ENCODE measurements at regions not wholly inside any gene's neighbourhood (a gene's known extent, or its start where the extent isn't known, plus 50 kb on each side); places are given as distances from the start of the nearest gene placed in this dataset.

DNA sequence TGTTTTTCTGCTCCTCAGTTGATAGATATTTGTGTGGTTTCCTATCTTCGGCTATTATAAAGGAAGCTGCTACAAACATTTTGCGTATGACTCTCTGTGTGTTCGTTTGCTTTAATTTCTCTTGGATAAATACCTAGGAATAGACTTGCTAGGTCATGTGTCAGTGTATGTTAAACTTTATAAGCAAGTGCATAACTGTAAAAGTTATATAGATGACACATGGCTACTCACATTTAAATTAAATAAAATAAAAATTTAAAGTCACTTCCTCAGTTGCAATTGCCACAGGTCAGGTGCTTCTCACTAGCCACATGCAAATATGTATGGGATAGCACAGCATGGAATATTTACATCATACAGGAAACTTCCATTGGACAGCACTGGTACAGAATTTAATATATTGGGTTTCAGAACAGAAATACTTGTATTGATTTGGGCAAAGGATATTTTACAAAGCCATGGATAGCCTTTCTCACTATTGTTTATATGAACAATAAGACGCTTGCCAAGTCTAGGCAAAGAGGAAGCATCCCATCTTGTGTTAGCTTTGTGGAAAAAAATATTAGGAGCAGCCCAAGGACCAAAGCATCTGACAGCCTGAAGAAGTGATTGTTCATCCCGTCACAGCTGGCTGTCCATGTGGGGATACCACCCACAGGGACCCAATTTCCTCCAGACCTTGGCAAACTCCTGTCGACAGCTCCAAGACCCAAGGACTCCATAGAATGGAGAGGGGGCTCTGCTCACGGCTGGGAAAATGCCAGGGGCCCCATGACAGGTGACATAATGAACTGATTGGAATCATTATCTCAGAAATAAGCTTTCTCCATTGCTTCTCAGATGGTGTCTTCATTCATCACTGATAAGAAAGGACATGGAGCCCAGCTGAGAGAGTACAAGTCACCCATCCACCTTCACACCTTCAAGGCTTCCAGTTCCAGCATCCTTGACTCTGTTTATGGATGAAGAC is 196.7 kb downstream of the SH3BP4 start:
- H3K27ac Mint-ChIP-seq: no peak overlapping the region
- H3K9me3 Mint-ChIP-seq: no peaks in the 10 kb centered on the region
- no peak for DNase-seq
- no peaks in the 10 kb centered on the region for H3K36me3 Mint-ChIP-seq
- CTCF ChIA-PET: no interaction called here
- H3K27me3 Mint-ChIP-seq: peaks cover 14% of the 10 kb centered on the region
- H3K4me3 Mint-ChIP-seq: no peak overlapping the region
- no peaks in the 10 kb centered on the region for H3K4me1 Mint-ChIP-seq

DNA sequence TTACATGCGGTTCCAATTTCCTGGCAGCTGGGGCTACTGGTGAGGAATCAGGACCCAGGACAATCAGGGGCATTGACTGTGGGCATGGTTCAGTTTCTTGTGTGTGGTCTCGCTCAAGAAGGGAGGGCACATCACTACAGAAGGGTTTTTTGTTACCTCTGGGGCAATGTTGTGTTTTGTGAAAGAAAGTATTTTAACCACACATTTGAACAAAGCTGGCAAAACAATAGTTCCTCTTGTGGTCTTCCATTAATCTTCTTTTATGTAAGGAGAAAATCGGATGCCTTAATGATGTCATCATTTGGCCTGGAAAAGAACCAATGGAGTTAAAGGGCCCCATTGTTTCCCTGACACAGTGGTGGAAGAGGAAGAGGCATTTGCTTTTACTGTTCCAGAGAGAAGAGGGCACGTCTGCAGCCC is 197.4 kb downstream of the SH3BP4 start:
- Mint-ChIP-seq H3K4me3 (no peak overlapping the region), H3K36me3 (no peaks in the 10 kb centered on the region), H3K9me3 (no peaks in the 10 kb centered on the region), H3K27me3 (peaks cover 14% of the 10 kb centered on the region), H3K27ac (no peak overlapping the region), H3K4me1 (no peaks in the 10 kb centered on the region)
- CTCF ChIA-PET: no interaction called here
- no peak for DNase-seq

DNA sequence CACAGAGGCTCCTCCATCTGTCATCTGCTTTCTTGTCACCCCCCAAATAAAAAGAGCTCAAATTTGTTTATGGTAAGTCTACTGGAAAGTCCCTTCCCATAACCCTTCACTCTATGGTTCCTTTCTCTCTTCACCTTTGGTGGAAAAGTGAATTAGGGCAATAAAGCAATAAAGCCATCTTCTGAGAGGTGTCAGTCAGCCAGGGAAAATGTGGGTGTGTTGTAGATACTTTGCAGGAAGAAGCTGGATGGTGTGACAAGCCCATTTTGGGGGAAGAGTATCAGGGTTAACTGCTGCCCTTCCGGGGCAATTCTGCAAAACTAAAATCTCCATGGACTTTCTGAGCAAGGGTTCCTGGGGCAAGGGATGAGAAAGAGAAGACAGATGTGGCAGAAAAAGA is 197.9 kb downstream of the SH3BP4 start:
- H3K27me3 Mint-ChIP-seq: peaks cover 14% of the 10 kb centered on the region
- H3K4me1 Mint-ChIP-seq: no peaks in the 10 kb centered on the region
- no peak overlapping the region for H3K4me3 Mint-ChIP-seq
- no peak overlapping the region for H3K27ac Mint-ChIP-seq
- H3K36me3 Mint-ChIP-seq: no peaks in the 10 kb centered on the region
- CTCF ChIA-PET: no interaction called here
- no peak for DNase-seq
- no peaks in the 10 kb centered on the region for H3K9me3 Mint-ChIP-seq

DNA sequence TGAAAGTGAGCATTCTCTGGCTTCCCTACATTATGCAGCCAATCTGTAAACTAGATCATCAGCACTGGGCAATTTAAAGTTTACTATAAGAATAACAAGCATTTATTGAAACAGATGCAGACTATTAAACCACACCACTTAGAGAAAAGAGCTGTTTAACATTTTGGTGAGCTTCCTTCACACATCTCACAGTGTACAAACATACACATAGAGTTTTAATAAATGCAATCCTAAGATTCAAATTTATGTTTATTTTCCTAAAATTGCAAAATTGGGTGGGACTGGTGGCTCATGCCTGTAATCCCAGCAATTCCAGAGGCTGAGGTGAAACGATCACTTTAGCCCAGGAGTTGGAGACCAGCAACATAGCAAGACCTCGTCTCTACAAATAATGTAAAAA is 199.3 kb downstream of the SH3BP4 start:
- Mint-ChIP-seq H3K9me3 (no peaks in the 10 kb centered on the region), H3K36me3 (no peaks in the 10 kb centered on the region), H3K4me1 (no peaks in the 10 kb centered on the region), H3K4me3 (no peak overlapping the region), H3K27me3 (peaks cover 14% of the 10 kb centered on the region), H3K27ac (no peak overlapping the region)
- no peak for DNase-seq
- CTCF ChIA-PET: no interaction called here

DNA sequence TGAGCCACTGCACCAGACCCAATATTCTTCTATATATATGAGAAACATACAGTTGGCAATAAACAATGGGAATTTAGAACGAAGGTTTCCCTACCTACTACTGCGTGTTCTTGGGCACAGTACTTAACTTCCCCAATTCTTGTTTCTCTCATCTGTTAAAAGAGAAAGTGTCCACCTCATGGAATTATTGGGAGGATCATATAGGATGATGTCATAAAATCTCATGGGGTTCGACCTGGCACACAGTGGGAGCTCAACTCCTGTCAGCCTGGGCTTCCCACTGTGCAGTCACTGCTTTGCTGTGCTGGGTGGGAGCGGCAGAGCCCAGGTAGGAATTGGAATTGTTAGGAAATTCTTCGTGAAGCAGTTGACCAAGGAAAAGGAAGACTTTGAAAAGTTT is 203.3 kb downstream of the SH3BP4 start:
- H3K4me1 Mint-ChIP-seq: no peaks in the 10 kb centered on the region
- DNase-seq: no peak
- CTCF ChIA-PET: no interaction called here
- no peaks in the 10 kb centered on the region for H3K9me3 Mint-ChIP-seq
- H3K36me3 Mint-ChIP-seq: no peaks in the 10 kb centered on the region
- H3K4me3 Mint-ChIP-seq: no peak overlapping the region
- peaks cover 10% of the 10 kb centered on the region for H3K27me3 Mint-ChIP-seq
- no peak overlapping the region for H3K27ac Mint-ChIP-seq

DNA sequence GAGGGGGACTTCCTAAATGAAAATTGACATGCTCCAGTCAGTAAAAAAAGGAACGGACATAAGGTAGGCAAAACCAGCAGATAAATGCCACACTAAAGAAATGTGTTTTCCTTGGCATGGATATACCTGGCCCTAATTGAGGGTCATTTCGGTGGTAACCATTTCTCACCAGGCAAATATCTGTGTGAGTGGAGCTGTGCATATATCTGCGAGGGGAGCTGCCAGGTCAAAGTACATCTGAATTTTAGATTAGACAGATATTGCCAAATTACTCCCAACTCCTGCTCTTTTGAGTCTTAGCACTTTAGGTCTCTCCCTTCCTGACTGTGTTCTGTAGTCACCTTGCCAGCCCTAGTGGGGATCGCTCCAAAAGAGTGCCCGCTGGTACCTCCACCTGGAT is 204.2 kb downstream of the SH3BP4 start:
- H3K4me3 Mint-ChIP-seq: no peak overlapping the region
- H3K4me1 Mint-ChIP-seq: no peaks in the 10 kb centered on the region
- H3K36me3 Mint-ChIP-seq: no peaks in the 10 kb centered on the region
- CTCF ChIA-PET: no interaction called here
- H3K27me3 Mint-ChIP-seq: peaks cover 10% of the 10 kb centered on the region
- no peak for DNase-seq
- no peak overlapping the region for H3K27ac Mint-ChIP-seq
- no peaks in the 10 kb centered on the region for H3K9me3 Mint-ChIP-seq

DNA sequence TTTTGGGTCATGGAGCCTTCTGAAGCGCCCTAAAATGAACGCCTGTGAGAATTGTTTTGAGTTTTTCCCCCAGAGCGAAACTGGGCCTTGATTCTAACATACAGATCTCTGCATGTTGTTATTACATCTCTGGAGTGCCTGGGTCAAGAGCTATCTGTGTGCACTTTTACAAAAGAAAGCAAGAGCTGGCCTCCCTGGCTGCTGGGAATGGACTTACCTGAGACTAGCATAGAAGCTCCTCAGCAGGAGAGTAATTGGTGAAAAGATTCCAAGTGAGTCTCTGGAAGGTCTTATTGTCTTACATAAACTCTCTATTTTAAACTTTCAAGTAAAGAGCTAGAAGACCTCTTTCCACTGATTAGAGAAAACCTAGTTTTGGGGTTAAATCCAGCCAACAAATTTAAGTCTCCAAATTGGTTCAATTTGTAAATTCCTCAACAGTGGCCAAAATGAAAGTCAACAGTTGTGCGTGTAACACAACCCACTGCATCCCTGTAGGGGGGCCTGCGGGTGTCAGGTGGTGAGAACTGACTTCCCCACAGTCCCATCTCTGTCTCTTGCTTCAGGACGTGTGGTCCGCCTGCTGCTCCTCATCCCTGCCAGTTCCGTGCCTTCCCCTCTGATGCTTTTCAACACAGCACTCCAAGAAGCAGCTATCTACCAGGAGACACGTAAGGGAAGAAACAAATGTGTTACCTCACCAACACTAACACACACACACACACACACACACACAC is 206.1 kb downstream of the SH3BP4 start:
- H3K27me3 Mint-ChIP-seq: peaks cover 4% of the 10 kb centered on the region
- DNase-seq: no peak
- H3K36me3 Mint-ChIP-seq: no peaks in the 10 kb centered on the region
- CTCF ChIA-PET: no interaction called here
- no peak overlapping the region for H3K4me3 Mint-ChIP-seq
- H3K9me3 Mint-ChIP-seq: no peaks in the 10 kb centered on the region
- H3K27ac Mint-ChIP-seq: no peak overlapping the region
- no peaks in the 10 kb centered on the region for H3K4me1 Mint-ChIP-seq

DNA sequence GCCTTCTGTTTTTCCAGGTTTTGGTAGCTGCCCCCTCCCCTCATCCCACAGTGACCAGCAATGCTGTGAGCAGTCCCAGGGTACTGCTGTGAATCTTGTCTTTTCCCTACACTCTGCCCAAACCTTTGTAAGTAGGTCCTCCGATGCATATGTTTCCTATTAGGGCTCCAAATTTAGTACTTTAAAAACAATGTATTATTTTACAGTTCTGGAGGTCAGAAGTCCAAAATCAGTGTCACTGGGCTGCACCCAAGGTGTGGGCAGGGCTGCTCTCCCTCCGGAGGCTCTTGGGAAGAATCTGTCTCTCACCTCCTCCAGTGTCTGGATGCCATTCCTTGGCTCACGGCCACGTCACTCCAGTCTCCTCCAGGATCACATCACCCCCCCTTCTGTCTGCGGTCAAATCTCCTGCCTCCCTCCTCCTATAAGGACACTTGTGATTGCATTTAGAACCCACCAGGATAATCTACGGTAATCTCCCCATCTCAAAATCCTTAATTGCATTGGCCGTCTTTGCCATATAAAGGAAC is 208.5 kb downstream of the SH3BP4 start:
- CTCF ChIA-PET: no interaction called here
- Mint-ChIP-seq H3K4me1 (no peaks in the 10 kb centered on the region), H3K27me3 (peaks cover 4% of the 10 kb centered on the region), H3K4me3 (no peak overlapping the region), H3K36me3 (no peaks in the 10 kb centered on the region), H3K9me3 (no peaks in the 10 kb centered on the region), H3K27ac (no peak overlapping the region)
- DNase-seq: no peak

DNA sequence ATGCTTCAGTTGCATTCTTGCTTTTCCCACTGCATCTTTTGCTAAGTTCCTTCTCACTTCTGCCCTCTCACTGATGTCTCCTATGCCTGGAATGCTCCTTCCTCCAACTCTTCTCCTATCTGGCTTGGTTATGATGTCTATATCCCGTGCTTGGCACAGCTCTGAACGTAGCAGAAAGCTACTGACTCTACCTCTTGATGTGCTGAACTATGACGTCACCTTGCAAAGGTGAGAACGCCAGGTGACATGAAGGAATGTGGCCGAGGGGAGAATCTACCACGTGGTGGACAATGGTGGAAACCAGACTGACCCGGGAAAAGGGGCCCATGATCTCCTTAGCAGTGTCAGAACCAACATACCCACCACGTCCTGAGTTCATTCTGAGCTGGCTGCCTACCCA is 209.7 kb downstream of the SH3BP4 start:
- Mint-ChIP-seq H3K36me3 (no peaks in the 10 kb centered on the region), H3K27me3 (peaks cover 4% of the 10 kb centered on the region), H3K27ac (no peak overlapping the region), H3K4me3 (no peak overlapping the region), H3K9me3 (no peaks in the 10 kb centered on the region), H3K4me1 (no peaks in the 10 kb centered on the region)
- DNase-seq: no peak
- CTCF ChIA-PET: no interaction called here

DNA sequence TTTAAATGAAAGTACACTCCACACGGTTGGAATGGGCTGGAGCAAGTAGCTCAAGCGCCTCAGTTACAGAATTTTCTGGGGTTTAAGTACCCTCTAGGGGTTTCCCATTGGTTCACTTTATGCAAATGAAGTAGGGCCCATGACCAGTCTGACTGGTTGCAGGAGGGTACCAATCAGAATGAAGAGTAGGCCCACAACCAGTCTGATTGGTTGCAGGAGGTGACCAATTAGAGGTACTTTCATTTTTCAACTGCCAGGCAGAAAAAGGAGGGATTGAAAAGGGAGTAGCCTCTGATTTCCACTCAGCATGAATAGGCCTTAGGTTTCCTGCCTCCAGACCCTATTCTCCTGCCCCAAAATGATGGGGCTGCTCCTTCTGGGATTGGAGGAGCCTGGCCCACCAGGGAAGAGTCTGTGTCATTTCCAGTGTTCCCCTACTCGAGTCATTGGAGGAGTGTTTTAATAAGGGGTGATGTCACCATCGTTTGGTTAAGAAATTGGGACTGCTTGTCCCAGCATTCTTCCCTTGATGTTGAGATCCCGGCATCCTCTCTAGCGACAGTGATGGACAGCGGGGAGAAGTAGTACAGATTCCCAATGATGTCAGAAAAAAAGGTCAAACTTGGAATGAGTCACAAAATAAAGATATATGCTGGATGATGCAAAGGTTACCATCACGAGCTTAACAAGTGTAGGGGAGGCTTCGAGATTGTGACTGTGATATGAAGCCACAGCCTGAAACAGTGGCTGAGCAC is 210.4 kb downstream of the SH3BP4 start:
- CTCF ChIA-PET: no interaction called here
- no peak overlapping the region for H3K4me3 Mint-ChIP-seq
- H3K36me3 Mint-ChIP-seq: no peaks in the 10 kb centered on the region
- H3K9me3 Mint-ChIP-seq: no peaks in the 10 kb centered on the region
- H3K4me1 Mint-ChIP-seq: no peaks in the 10 kb centered on the region
- H3K27me3 Mint-ChIP-seq: peaks cover 4% of the 10 kb centered on the region
- no peak for DNase-seq
- no peak overlapping the region for H3K27ac Mint-ChIP-seq

DNA sequence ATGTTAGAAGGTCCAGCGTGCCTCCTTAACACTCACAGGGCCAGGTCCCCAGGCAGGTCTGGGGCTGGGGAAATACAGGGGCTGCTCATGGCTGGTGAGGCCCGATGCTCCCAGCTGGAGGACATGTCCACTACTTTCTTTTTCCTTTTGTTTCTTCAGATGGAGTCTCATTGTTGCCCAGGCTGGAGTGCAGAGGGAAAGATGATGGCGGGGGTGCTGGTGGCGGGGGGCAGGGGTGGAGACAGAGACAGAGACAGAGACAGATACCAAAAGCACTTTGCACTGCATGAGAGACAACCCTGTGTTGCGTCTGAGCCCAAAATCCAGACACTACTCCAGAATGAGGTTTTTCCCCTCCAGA is 211.0 kb downstream of the SH3BP4 start:
- no peaks in the 10 kb centered on the region for H3K36me3 Mint-ChIP-seq
- H3K4me3 Mint-ChIP-seq: no peak overlapping the region
- DNase-seq: no peak
- H3K27ac Mint-ChIP-seq: no peak overlapping the region
- no peaks in the 10 kb centered on the region for H3K9me3 Mint-ChIP-seq
- H3K27me3 Mint-ChIP-seq: peaks cover 4% of the 10 kb centered on the region
- no peaks in the 10 kb centered on the region for H3K4me1 Mint-ChIP-seq
- CTCF ChIA-PET: no interaction called here

DNA sequence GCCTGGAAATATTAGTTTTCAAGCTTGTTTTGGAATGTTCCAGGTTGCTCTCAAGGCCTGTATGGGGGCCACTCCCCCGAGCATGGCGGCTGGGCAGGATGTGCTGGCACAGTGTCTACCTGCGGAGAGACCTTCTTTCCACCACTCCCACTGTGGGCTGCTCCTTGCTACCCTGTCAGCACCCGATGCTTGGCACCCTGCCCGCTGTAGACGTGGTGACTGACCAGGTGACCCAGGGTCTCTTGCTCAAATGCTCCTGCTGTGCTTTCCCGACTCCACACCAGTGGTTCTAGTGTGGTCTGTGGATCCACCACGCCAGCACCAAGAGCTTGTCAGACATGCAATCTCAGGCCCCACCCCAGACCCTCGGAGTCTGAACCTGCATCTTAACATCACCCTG is 213.3 kb downstream of the SH3BP4 start:
- Mint-ChIP-seq H3K4me3 (no peak overlapping the region), H3K9me3 (no peaks in the 10 kb centered on the region), H3K27ac (no peak overlapping the region), H3K27me3 (no peaks in the 10 kb centered on the region), H3K4me1 (no peaks in the 10 kb centered on the region), H3K36me3 (no peaks in the 10 kb centered on the region)
- CTCF ChIA-PET: no interaction called here
- DNase-seq: no peak

DNA sequence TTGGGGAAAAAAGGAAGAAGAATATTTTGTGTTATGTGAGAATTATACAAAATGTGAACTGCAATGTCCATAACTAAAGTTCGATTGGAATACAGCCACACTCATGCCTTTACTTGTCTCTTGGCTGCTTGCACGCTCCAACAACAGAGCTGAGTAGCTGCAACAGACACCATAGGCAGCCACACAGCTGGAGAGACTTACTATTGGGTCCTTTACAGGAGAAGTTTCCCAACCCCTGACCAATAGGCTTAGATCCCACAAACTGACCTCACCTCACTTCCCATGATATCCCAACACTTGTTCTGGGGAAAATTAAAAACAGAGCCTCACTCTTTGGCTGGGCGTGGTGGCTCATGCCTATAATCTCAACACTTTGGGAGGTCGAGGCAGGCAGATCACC is 213.8 kb downstream of the SH3BP4 start:
- no peaks in the 10 kb centered on the region for H3K36me3 Mint-ChIP-seq
- H3K4me1 Mint-ChIP-seq: no peaks in the 10 kb centered on the region
- H3K9me3 Mint-ChIP-seq: no peaks in the 10 kb centered on the region
- DNase-seq: no peak
- CTCF ChIA-PET: no interaction called here
- H3K27me3 Mint-ChIP-seq: no peaks in the 10 kb centered on the region
- H3K4me3 Mint-ChIP-seq: no peak overlapping the region
- H3K27ac Mint-ChIP-seq: no peak overlapping the region

DNA sequence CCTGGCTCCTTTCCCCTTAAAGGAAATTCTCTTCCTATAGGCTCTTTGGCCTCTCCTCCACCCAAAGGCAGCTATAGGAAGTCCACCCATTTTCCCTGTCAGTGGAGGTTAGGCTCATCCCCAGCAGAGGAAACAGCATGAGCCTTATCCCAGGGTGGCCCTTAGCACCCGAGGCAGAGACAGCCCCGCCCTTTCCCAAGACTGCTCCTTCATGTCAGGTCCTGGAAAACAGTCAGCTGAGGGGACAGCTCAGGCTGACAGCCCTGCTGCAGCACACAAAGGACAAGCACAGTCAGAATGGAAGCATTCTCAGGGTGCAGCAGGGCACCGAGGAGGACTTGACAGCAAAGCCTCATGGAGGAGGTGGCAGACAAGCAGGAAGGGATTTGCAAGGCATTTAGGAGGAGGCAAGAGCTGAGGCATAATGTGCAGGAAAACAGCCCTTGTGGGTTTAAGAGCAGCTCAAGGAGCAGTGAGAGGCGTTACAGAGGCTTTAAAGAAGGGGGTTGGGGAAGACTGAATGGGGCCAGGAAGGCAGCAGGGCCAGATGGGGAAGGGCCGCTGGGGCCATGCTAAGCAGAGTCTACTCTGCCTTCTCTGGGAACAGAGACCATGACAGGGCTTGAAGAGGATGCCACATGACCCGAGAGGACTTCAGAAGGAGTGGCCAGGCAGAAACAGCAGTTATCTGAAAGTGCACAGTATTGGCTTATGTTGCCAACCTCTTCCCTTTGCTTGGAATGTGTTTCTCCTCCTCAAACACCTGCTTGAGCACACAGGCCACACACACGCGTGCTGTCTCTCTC is 216.6 kb downstream of the SH3BP4 start:
- Mint-ChIP-seq H3K27ac (no peak overlapping the region), H3K4me3 (no peak overlapping the region), H3K9me3 (no peaks in the 10 kb centered on the region), H3K36me3 (no peaks in the 10 kb centered on the region), H3K27me3 (no peaks in the 10 kb centered on the region), H3K4me1 (no peaks in the 10 kb centered on the region)
- CTCF ChIA-PET: no interaction called here
- DNase-seq: no peak

Measured in activated naive CD4-positive, alpha-beta T cell treated with anti-CD3 and anti-CD28 coated beads, Interleukin-2, amount 10 ng/mL, durations not matched to agents 7 days and 5 days (primary cell).